HCT116 (cell line): ENCODE measurements at regions not wholly inside any gene's neighbourhood (a gene's known extent, or its start where the extent isn't known, plus 50 kb on each side); places are given as distances from the start of the nearest gene placed in this dataset.

Experiments
- ATAC-seq: fragments of 200-7000 bp; cut with Tn5 transposase; 2 replicates; pipeline ENCODE4 v1.9.1; 2020; ENCODE audit warnings: mild to moderate bottlenecking, moderate library complexity
- BruUV-seq: library from RNA; stranded (reverse); fragments of 400-500 nt; replicated peaks from 2 replicates; lab custom pipeline; 2021; lab: Mats Ljungman, UMichigan
- CTCF ChIA-PET: fragments of 300-600 bp; sonication (Branson Sonifier 250); formaldehyde crosslinking; loops from one replicate; lab custom pipeline; 2021; ENCODE audit warnings: antibody characterized with exemption; lab: Charles Lee
- POLR2A ChIA-PET: fragments of 300-600, 350-600 bp; sonication (Branson Sonifier 250); formaldehyde crosslinking; loops from one replicate; lab custom pipeline; 2021; ENCODE audit warnings: antibody characterized with exemption; lab: Charles Lee
- RAD21 ChIA-PET, 2 experiments: fragments of 300-600 bp; sonication (Branson Sonifier 250); formaldehyde crosslinking; loops; one replicate each; lab custom pipeline; 2023; ENCODE audit warnings: low total read pairs in 2 of 2; ENCODE audit not compliant: uncharacterized antibody in 2 of 2, unreplicated experiment in 2 of 2, low non-redundant PET in 1 of 2; lab: Charles Lee
- DNase-seq: peaks from one replicate; pipeline ENCODE4 v3.0.0-alpha.2; 2010; ENCODE audit warnings: low read depth, low spot score
- H2AFZ ChIP-seq: fragments of 200-600 bp; shearing (Covaris generic), sonication (generic); 2 replicates; pipeline ENCODE4 v1.6.1; 2017; ENCODE audit warnings: low read depth, mixed run types, mixed read lengths, antibody characterized with exemption, low read length; ENCODE audit not compliant: poor library complexity, severe bottlenecking
- H3K27ac ChIP-seq: 2 replicates; pipeline ENCODE4 v1.5.1; 2012; ENCODE audit warnings: low read depth, low read length
- H3K27me3 ChIP-seq: fragments of 200-600 bp; sonication (generic); 2 replicates; pipeline ENCODE4 v1.6.1; 2016; ENCODE audit warnings: mixed run types, low read length, mixed read lengths; ENCODE audit not compliant: insufficient read depth
- H3K36me3 ChIP-seq, 2 experiments: fragments of 200-500 bp in 1 of 2; fragments of 200-600 bp in 1 of 2; sonication (Bioruptor generic) in 1 of 2; sonication (generic) in 1 of 2; 2 replicates each; pipeline versions ENCODE4 v1.5.1 to v1.6.1; 2014 to 2016; ENCODE audit warnings: low read length in 2 of 2, inconsistent platforms in 1 of 2, mixed read lengths in 1 of 2, mixed run types in 1 of 2; ENCODE audit not compliant: insufficient read depth in 2 of 2, control insufficient read depth in 1 of 2
- H3K4me1 ChIP-seq, 2 experiments: fragments of 200-600 bp in 1 of 2; sonication (generic) in 1 of 2; 2 replicates each; pipeline versions ENCODE4 v1.5.1 to v1.6.1; 2012 to 2017; ENCODE audit warnings: low read length in 2 of 2, inconsistent platforms in 1 of 2, mild to moderate bottlenecking in 1 of 2, mixed read lengths in 1 of 2, mixed run types in 1 of 2, moderate library complexity in 1 of 2; ENCODE audit not compliant: insufficient read depth in 2 of 2, control insufficient read depth in 1 of 2
- H3K4me2 ChIP-seq: fragments of 200-600 bp; sonication (generic); 2 replicates; pipeline ENCODE4 v1.6.1; 2017; ENCODE audit warnings: mixed run types, low read length, mixed read lengths
- H3K4me3 ChIP-seq, 2 experiments: fragments of 200-600 bp in 1 of 2; sonication (generic) in 1 of 2; replicated peaks in 1 of 2; 2 replicates each; pipeline ENCODE4 v1.5.1; 2011 to 2016; ENCODE audit warnings: low read length in 2 of 2, control low read depth in 1 of 2, low read depth in 1 of 2, mild to moderate bottlenecking in 1 of 2, mixed read lengths in 1 of 2, mixed run types in 1 of 2
- H3K79me2 ChIP-seq: fragments of 200-600 bp; sonication (generic); 2 replicates; pipeline ENCODE4 v1.6.1; 2017; ENCODE audit warnings: mild to moderate bottlenecking, mixed run types, low read length, moderate library complexity, mixed read lengths; ENCODE audit not compliant: insufficient read depth
- H3K9ac ChIP-seq: fragments of 200-600 bp; sonication (generic); 2 replicates; pipeline ENCODE4 v1.6.1; 2016; ENCODE audit warnings: low read length, mixed read lengths
- H3K9me2 ChIP-seq: fragments of 200-600 bp; sonication (generic), shearing (Covaris generic); 2 replicates; pipeline ENCODE4 v1.6.1; 2017; ENCODE audit warnings: mixed run types, mild to moderate bottlenecking, moderate library complexity; ENCODE audit not compliant: insufficient read depth
- H3K9me3 ChIP-seq, 2 experiments: fragments of 200-500 bp in 1 of 2; fragments of 200-600 bp in 1 of 2; sonication (Bioruptor generic) in 1 of 2; sonication (generic) in 1 of 2; 2 replicates each; pipeline ENCODE4 v1.6.1; 2014 to 2017; ENCODE audit warnings: low read length in 2 of 2, mixed read lengths in 2 of 2, inconsistent platforms in 1 of 2, low read depth in 1 of 2, mild to moderate bottlenecking in 1 of 2, mixed run types in 1 of 2, moderate library complexity in 1 of 2; ENCODE audit not compliant: control insufficient read depth in 1 of 2, insufficient read depth in 1 of 2
- H4K20me1 ChIP-seq: fragments of 200-600 bp; sonication (generic), shearing (Covaris generic); 2 replicates; pipeline ENCODE4 v1.6.1; 2017; ENCODE audit warnings: mixed run types, mild to moderate bottlenecking, moderate library complexity; ENCODE audit not compliant: insufficient read depth
- CBX3 ChIP-seq: IDR thresholded peaks from 2 replicates; pipeline ENCODE4 v1.6.1; 2012; ENCODE audit warnings: low read depth
- CTCF ChIP-seq, 3 experiments: fragments of 200-600 bp in 1 of 3; sonication (generic) in 1 of 3; IDR thresholded peaks in 2 of 3; conservative IDR thresholded peaks in 1 of 3; 2 replicates each; pipeline ENCODE4 v1.5.1; 2012 to 2017; ENCODE audit warnings: low read depth in 2 of 3, low read length in 2 of 3, antibody characterized with exemption in 1 of 3, borderline replicate concordance in 1 of 3, control low read depth in 1 of 3, mild to moderate bottlenecking in 1 of 3, mixed read lengths in 1 of 3, mixed run types in 1 of 3, moderate library complexity in 1 of 3; ENCODE audit not compliant: insufficient read depth in 1 of 3
- EGR1 ChIP-seq: IDR thresholded peaks from 2 replicates; pipeline ENCODE4 v1.6.1; 2012; ENCODE audit warnings: low read depth
- ELF1 ChIP-seq: IDR thresholded peaks from 2 replicates; pipeline ENCODE4 v1.6.1; 2012; ENCODE audit warnings: low read depth, borderline replicate concordance
- EZH2 ChIP-seq: fragments of 200-600 bp; sonication (generic); IDR thresholded peaks from 2 replicates; pipeline ENCODE4 v1.6.1; 2017; ENCODE audit warnings: antibody characterized with exemption, mixed run types
- EZH2phosphoT487 ChIP-seq: fragments of 200-600 bp; IDR thresholded peaks from 2 replicates; pipeline ENCODE4 v1.6.1; 2018; ENCODE audit warnings: antibody characterized with exemption, borderline replicate concordance
- FOSL1 ChIP-seq: IDR thresholded peaks from 2 replicates; pipeline ENCODE4 v1.6.1; 2012; ENCODE audit warnings: low read depth
- JUND ChIP-seq: IDR thresholded peaks from 2 replicates; pipeline ENCODE4 v1.6.1; 2012
- MAX ChIP-seq: IDR thresholded peaks from 2 replicates; pipeline ENCODE4 v1.6.1; 2012
- POLR2A ChIP-seq: IDR thresholded peaks from 2 replicates; pipeline ENCODE4 v1.7.0; 2011; ENCODE audit warnings: borderline replicate concordance; ENCODE audit not compliant: insufficient read depth, insufficient read length; ENCODE audit errors: extremely low read depth
- SIN3A ChIP-seq: IDR thresholded peaks from 2 replicates; pipeline ENCODE4 v1.6.1; 2012; ENCODE audit warnings: low read depth
- SP1 ChIP-seq: IDR thresholded peaks from 2 replicates; pipeline ENCODE4 v1.6.1; 2012; ENCODE audit warnings: low read depth
- YY1 ChIP-seq: IDR thresholded peaks from 2 replicates; pipeline ENCODE4 v1.6.1; 2011; ENCODE audit warnings: low read length, low read depth, moderate library complexity, mild to moderate bottlenecking; ENCODE audit not compliant: insufficient replicate concordance; ENCODE audit errors: extremely low read depth
- ZBTB33 ChIP-seq: IDR thresholded peaks from 2 replicates; pipeline ENCODE4 v1.6.1; 2011; ENCODE audit warnings: mild to moderate bottlenecking, low read length, moderate library complexity; ENCODE audit not compliant: insufficient replicate concordance; ENCODE audit errors: extremely low read depth
- ZFX ChIP-seq: fragments of 450-650 bp; IDR thresholded peaks from 2 replicates; pipeline ENCODE4 v1.6.1; 2017
- ZNF274 ChIP-seq: fragments of 200-500 bp; sonication (Bioruptor generic); IDR thresholded peaks from 2 replicates; pipeline ENCODE4 v1.6.1; 2014; ENCODE audit warnings: mild to moderate bottlenecking, low read depth, low read length, inconsistent platforms
- intact Hi-C: fragments of 100-400 bp; cut with micrococcal nuclease; formaldehyde crosslinking; loops from 2 replicates; pipeline ENCODE4 v1.10.0; 2022

- ChIA-PET CTCF (no interaction called here), RAD21 (no interaction called here), POLR2A (no interaction called here)
- Histone ChIP-seq H2AFZ (no peak overlapping the region), H3K4me2 (no peak overlapping the region), H4K20me1 (no peaks in the 10 kb centered on the region), H3K4me1 (no peaks in the 10 kb centered on the region), H3K27ac (no peak overlapping the region), H3K79me2 (no peaks in the 10 kb centered on the region), H3K9me3 (no peaks in the 10 kb centered on the region), H3K9ac (no peak overlapping the region), H3K4me3 (no peak overlapping the region), H3K9me2 (no peaks in the 10 kb centered on the region), H3K36me3 (no peaks in the 10 kb centered on the region), H3K27me3 (no peaks in the 10 kb centered on the region)
- ATAC-seq = no peak
- intact Hi-C loops = no loop called here
- BruUV-seq = no TSS peak
- no peak for DNase-seq
- TF ChIP-seq SP1 (no peak), EGR1 (no peak), YY1 (no peak), SIN3A (no peak), EZH2 (no peak), FOSL1 (no peak), ZNF274 (no peak), EZH2phosphoT487 (no peak), ELF1 (no peak), CBX3 (no peak), ZFX (no peak), MAX (no peak), CTCF (IDR thresholded peaks at IDR 0.05 in 2 of 3, conservative IDR thresholded peaks at IDR 0.05 in 1 of 3; ENCODE audit: borderline replicate concordance in 1 of 3, insufficient read depth in 1 of 3, low read depth in 2 of 3, low read length in 2 of 3) (no peak), JUND (no peak), POLR2A (no peak), ZBTB33 (no peak)
Measured at GRCh38 chr2:128440666-128441340, 122.1 kb upstream of the HS6ST1 start.
